IPS-20b (cell line): ENCODE measurements at regions not wholly inside any gene's neighbourhood (a gene's known extent, or its start where the extent isn't known, plus 50 kb on each side); places are given as distances from the start of the nearest gene placed in this dataset.

Experiments used
- H3K27ac ChIP-seq: one replicate; pipeline ENCODE4 v1.5.1; 2013; ENCODE audit warnings: low read length
- H3K27me3 ChIP-seq: 2 replicates; pipeline ENCODE4 v1.6.1; 2013; ENCODE audit warnings: mild to moderate bottlenecking, low read length, inconsistent platforms; ENCODE audit not compliant: insufficient read depth
- H3K36me3 ChIP-seq: 2 replicates; pipeline ENCODE4 v1.6.1; 2013; ENCODE audit warnings: low read depth, mild to moderate bottlenecking, inconsistent platforms, low read length, moderate library complexity; ENCODE audit not compliant: insufficient read depth
- H3K4me1 ChIP-seq: 2 replicates; pipeline ENCODE4 v1.6.1; 2013; ENCODE audit warnings: mild to moderate bottlenecking, control low read depth, inconsistent platforms, low read length, moderate library complexity; ENCODE audit not compliant: insufficient read depth
- H3K4me3 ChIP-seq: 2 replicates; pipeline ENCODE4 v1.5.1; 2013; ENCODE audit warnings: mild to moderate bottlenecking, low read length, inconsistent platforms
- H3K9ac ChIP-seq: 2 replicates; pipeline ENCODE4 v1.6.1; 2013; ENCODE audit warnings: low read depth, mild to moderate bottlenecking, inconsistent platforms, low read length, moderate library complexity
- H3K9me3 ChIP-seq: 2 replicates; pipeline ENCODE4 v1.6.1; 2013; ENCODE audit warnings: mild to moderate bottlenecking, low read depth, low read length, inconsistent platforms; ENCODE audit not compliant: insufficient read depth

GRCh38 chr16:86381491-86381890 lies 128.8 kb upstream of the FOXF1 start:
- Histone ChIP-seq H3K4me3 (no peak overlapping the region), H3K9me3 (no peaks in the 10 kb centered on the region), H3K36me3 (no peaks in the 10 kb centered on the region), H3K27me3 (peaks cover 4% of the 10 kb centered on the region; the same call in 1 of the 2 replicates), H3K4me1 (peaks cover 3% of the 10 kb centered on the region; the same call in 1 of the 2 replicates), H3K9ac (no peak overlapping the region), H3K27ac (no peak overlapping the region)

GRCh38 chr16:86382067-86382773 lies 128.1 kb upstream of the FOXF1 start:
- no peak overlapping the region for H3K9ac ChIP-seq
- H3K27ac ChIP-seq = no peak overlapping the region
- no peaks in the 10 kb centered on the region for H3K36me3 ChIP-seq
- no peaks in the 10 kb centered on the region for H3K9me3 ChIP-seq
- H3K4me3 ChIP-seq = no peak overlapping the region
- peaks cover 3% of the 10 kb centered on the region; the same call in 1 of the 2 replicates for H3K4me1 ChIP-seq
- peaks cover 4% of the 10 kb centered on the region; the same call in 1 of the 2 replicates for H3K27me3 ChIP-seq

GRCh38 chr16:86382774-86383407 lies 127.4 kb upstream of the FOXF1 start:
- Histone ChIP-seq H3K27me3 (peaks cover 4% of the 10 kb centered on the region; the same call in 1 of the 2 replicates), H3K36me3 (no peaks in the 10 kb centered on the region), H3K4me3 (no peak overlapping the region), H3K9me3 (no peaks in the 10 kb centered on the region), H3K27ac (no peak overlapping the region), H3K9ac (no peak overlapping the region), H3K4me1 (peaks cover 3% of the 10 kb centered on the region; the same call in 1 of the 2 replicates)

GRCh38 chr16:86383488-86384262 lies 126.7 kb upstream of the FOXF1 start:
- Histone ChIP-seq H3K36me3 (no peaks in the 10 kb centered on the region), H3K27me3 (peaks cover 4% of the 10 kb centered on the region; the same call in 1 of the 2 replicates), H3K4me1 (peaks cover 3% of the 10 kb centered on the region; the same call in 1 of the 2 replicates), H3K4me3 (no peak overlapping the region), H3K9ac (no peak overlapping the region), H3K27ac (no peak overlapping the region), H3K9me3 (no peaks in the 10 kb centered on the region)

- Histone ChIP-seq H3K27me3 (0 out of 2 replicates have a peak, but pooled peaks cover 4% of the 10 kb centered on the region), H3K4me1 (peaks cover 3% of the 10 kb centered on the region; the same call in 1 of the 2 replicates), H3K9me3 (no peaks in the 10 kb centered on the region), H3K27ac (no peak overlapping the region), H3K9ac (no peak overlapping the region), H3K36me3 (no peaks in the 10 kb centered on the region), H3K4me3 (no peak overlapping the region)
Observed at GRCh38 chr16:86384263-86384649, 126.1 kb upstream of the FOXF1 start.

- peaks cover 3% of the 10 kb centered on the region; the same call in 1 of the 2 replicates for H3K4me1 ChIP-seq
- no peaks in the 10 kb centered on the region for H3K9me3 ChIP-seq
- H3K27ac ChIP-seq = no peak overlapping the region
- H3K36me3 ChIP-seq = no peaks in the 10 kb centered on the region
- H3K4me3 ChIP-seq = no peak overlapping the region
- H3K9ac ChIP-seq = no peak overlapping the region
- H3K27me3 ChIP-seq = no peaks in the 10 kb centered on the region
Observed at GRCh38 chr16:86384980-86385379, 125.3 kb upstream of the FOXF1 start.

GRCh38 chr16:86387468-86388440 lies 122.6 kb upstream of the FOXF1 start:
- no peaks in the 10 kb centered on the region for H3K4me1 ChIP-seq
- no peak overlapping the region for H3K4me3 ChIP-seq
- H3K9ac ChIP-seq = no peak overlapping the region
- no peaks in the 10 kb centered on the region for H3K27me3 ChIP-seq
- H3K9me3 ChIP-seq = no peaks in the 10 kb centered on the region
- no peaks in the 10 kb centered on the region for H3K36me3 ChIP-seq
- no peak overlapping the region for H3K27ac ChIP-seq

GRCh38 chr16:86388976-86389375 lies 121.4 kb upstream of the FOXF1 start:
- Histone ChIP-seq H3K9me3 (no peaks in the 10 kb centered on the region), H3K9ac (no peak overlapping the region), H3K27ac (no peak overlapping the region), H3K36me3 (no peaks in the 10 kb centered on the region), H3K4me1 (no peaks in the 10 kb centered on the region), H3K27me3 (no peaks in the 10 kb centered on the region), H3K4me3 (no peak overlapping the region)

- H3K9me3 ChIP-seq = no peaks in the 10 kb centered on the region
- H3K36me3 ChIP-seq = no peaks in the 10 kb centered on the region
- H3K4me3 ChIP-seq = no peak overlapping the region
- H3K4me1 ChIP-seq = no peaks in the 10 kb centered on the region
- no peaks in the 10 kb centered on the region for H3K27me3 ChIP-seq
- H3K9ac ChIP-seq = no peak overlapping the region
- H3K27ac ChIP-seq = no peak overlapping the region
Observed at GRCh38 chr16:86389566-86390328, 120.6 kb upstream of the FOXF1 start.

GRCh38 chr16:86390335-86390734 lies 120.0 kb upstream of the FOXF1 start:
- Histone ChIP-seq H3K36me3 (no peaks in the 10 kb centered on the region), H3K27ac (no peak overlapping the region), H3K27me3 (no peaks in the 10 kb centered on the region), H3K9ac (no peak overlapping the region), H3K4me1 (no peaks in the 10 kb centered on the region), H3K4me3 (no peak overlapping the region), H3K9me3 (no peaks in the 10 kb centered on the region)
